DOHH2 (cell line): ENCODE measurements at regions not wholly inside any gene's neighbourhood (a gene's known extent, or its start where the extent isn't known, plus 50 kb on each side); places are given as distances from the start of the nearest gene placed in this dataset.

ENCODE experiments used
- EZH2phosphoT487 ChIP-seq: fragments of 200-600 bp; sonication (generic); IDR thresholded peaks from 2 replicates; pipeline ENCODE4 v1.6.1; 2017; ENCODE audit warnings: borderline replicate concordance, mild to moderate bottlenecking, antibody characterized with exemption, low read length, moderate library complexity, mixed read lengths
- TF ChIP-seq, protein P1 (sequence below): fragments of 200-600 bp; sonication (generic); IDR thresholded peaks from one replicate; pipeline ENCODE4 v1.5.1; 2014; ENCODE audit warnings: antibody characterized with exemption, mild to moderate bottlenecking, low read depth, low read length; ENCODE audit not compliant: poor library complexity, severe bottlenecking

DNA sequence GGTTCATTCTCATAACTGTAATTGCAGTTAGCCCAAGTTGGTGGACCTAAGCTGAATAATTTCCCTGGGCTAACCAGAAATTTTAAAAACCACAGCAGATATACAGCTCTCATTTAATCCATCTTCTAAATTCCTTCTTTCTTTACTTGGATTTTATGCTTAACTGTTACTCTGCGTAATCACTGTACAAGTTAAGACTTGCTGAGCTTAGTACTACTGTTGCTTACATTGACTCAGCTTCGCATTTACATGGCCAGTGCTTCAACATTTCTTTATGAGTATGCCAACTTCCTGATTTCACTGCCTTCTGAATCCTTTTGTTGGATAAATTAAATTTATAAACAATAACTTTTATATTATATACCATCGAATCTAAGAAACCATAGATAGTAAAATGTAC lies 147.4 kb downstream of the SLC38A4 start:
- TF ChIP-seq, protein P1, sequence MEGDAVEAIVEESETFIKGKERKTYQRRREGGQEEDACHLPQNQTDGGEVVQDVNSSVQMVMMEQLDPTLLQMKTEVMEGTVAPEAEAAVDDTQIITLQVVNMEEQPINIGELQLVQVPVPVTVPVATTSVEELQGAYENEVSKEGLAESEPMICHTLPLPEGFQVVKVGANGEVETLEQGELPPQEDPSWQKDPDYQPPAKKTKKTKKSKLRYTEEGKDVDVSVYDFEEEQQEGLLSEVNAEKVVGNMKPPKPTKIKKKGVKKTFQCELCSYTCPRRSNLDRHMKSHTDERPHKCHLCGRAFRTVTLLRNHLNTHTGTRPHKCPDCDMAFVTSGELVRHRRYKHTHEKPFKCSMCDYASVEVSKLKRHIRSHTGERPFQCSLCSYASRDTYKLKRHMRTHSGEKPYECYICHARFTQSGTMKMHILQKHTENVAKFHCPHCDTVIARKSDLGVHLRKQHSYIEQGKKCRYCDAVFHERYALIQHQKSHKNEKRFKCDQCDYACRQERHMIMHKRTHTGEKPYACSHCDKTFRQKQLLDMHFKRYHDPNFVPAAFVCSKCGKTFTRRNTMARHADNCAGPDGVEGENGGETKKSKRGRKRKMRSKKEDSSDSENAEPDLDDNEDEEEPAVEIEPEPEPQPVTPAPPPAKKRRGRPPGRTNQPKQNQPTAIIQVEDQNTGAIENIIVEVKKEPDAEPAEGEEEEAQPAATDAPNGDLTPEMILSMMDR: no peak
- TF ChIP-seq EZH2phosphoT487: no peak
